ENCODE measurements at regions not wholly inside any gene's neighbourhood (a gene's known extent, or its start where the extent isn't known, plus 50 kb on each side); places are given as distances from the start of the nearest gene placed in this dataset.

DNA sequence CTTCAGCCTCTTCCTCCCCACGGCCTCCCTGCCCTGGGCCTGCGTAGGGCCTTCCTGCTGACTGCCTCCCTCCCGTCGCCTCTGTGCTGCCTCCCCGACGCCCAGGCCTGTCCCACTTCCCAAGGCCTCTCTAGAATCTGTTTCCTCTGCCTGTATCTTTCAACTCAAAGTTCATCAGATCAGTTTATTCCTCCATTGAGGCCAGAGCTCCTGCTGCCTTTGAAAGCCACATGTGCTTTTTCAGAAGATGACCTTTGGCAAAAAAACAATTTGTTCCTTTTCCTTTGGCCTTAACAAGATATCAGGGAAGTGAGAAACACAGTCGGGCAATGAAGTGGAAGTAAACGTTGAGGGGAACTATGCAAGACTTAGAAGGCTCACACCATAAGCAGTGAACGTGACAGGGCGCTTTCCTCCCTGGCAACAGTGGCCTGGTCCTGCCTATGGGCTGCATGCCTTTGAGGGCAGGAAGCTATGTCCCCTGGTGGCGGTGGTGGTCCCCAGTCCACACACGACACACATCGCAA is 85.9 kb downstream of the PSMG1 start:
- peak overlapping the region; percentile 32 for H3K4me2 ChIP-seq
- no peaks in the 10 kb centered on the region for H3K9me3 ChIP-seq (ENCODE audit: low read depth)
- H3K9me2 ChIP-seq (replicated peaks; ENCODE audit: insufficient read depth): no peaks in the 10 kb centered on the region
- no peak overlapping the region for H3K4me3 ChIP-seq
- no peaks in the 10 kb centered on the region for H3K36me3 ChIP-seq (replicated peaks; ENCODE audit: insufficient read depth, low read depth)
- H3K27me3 ChIP-seq: no peaks in the 10 kb centered on the region
- DNase-seq (ENCODE audit: low spot score): no peak
- no peak for TF ChIP-seq EZH2phosphoT487 (IDR thresholded peaks at IDR 0.05; ENCODE audit: low read depth, severe bottlenecking, unreplicated experiment)
- TF ChIP-seq, protein P1, sequence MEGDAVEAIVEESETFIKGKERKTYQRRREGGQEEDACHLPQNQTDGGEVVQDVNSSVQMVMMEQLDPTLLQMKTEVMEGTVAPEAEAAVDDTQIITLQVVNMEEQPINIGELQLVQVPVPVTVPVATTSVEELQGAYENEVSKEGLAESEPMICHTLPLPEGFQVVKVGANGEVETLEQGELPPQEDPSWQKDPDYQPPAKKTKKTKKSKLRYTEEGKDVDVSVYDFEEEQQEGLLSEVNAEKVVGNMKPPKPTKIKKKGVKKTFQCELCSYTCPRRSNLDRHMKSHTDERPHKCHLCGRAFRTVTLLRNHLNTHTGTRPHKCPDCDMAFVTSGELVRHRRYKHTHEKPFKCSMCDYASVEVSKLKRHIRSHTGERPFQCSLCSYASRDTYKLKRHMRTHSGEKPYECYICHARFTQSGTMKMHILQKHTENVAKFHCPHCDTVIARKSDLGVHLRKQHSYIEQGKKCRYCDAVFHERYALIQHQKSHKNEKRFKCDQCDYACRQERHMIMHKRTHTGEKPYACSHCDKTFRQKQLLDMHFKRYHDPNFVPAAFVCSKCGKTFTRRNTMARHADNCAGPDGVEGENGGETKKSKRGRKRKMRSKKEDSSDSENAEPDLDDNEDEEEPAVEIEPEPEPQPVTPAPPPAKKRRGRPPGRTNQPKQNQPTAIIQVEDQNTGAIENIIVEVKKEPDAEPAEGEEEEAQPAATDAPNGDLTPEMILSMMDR (IDR thresholded peaks at IDR 0.05; ENCODE audit: poor library complexity): no peak
- TF ChIP-seq EZH2 (IDR thresholded peaks at IDR 0.05; ENCODE audit: borderline replicate concordance): no peak
- peaks cover 27% of the 10 kb centered on the region for H3K4me1 ChIP-seq (ENCODE audit: insufficient read depth)
- WGBS (ENCODE audit: low lambda C conversion rate, missing lambda C conversion rate): 83% methylated on average over 13 of the region's 13 CpGs
- H3K27ac ChIP-seq: peak overlapping the region; percentile 41
- H3K79me2 ChIP-seq: no peaks in the 10 kb centered on the region
- H2AFZ ChIP-seq: no peak overlapping the region
- H4K20me1 ChIP-seq (ENCODE audit: insufficient read depth, poor library complexity, severe bottlenecking): no peaks in the 10 kb centered on the region

DNA sequence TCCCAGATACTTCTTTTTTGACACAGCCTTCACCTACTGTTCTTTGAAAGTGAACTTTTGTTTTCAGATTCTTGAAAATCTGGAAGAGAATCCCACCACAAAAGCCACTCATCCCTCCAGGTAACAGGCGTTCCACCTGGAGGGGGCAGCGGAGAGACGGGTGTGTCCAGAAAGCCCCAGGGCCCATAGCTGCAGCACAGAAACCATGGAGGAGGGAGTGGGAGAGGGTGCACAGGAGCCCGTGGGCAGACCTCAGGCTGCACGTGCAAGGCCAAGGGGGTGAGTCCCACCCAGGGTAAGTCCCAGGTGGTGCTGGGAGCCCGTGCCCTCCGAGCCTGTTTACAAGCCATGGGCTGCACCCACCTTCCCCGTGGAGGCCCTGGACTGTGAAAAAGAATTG is 86.5 kb downstream of the PSMG1 start:
- no peaks in the 10 kb centered on the region for H3K79me2 ChIP-seq
- no peak overlapping the region for H2AFZ ChIP-seq
- TF ChIP-seq, protein P1 (IDR thresholded peaks at IDR 0.05; ENCODE audit: poor library complexity): no peak
- TF ChIP-seq EZH2 (IDR thresholded peaks at IDR 0.05; ENCODE audit: borderline replicate concordance): no peak
- no peak for TF ChIP-seq EZH2phosphoT487 (IDR thresholded peaks at IDR 0.05; ENCODE audit: low read depth, severe bottlenecking, unreplicated experiment)
- no peak overlapping the region for H3K4me2 ChIP-seq
- 82% methylated on average over 8 of the region's 8 CpGs for WGBS (ENCODE audit: low lambda C conversion rate, missing lambda C conversion rate)
- peaks cover 27% of the 10 kb centered on the region for H3K4me1 ChIP-seq (ENCODE audit: insufficient read depth)
- H3K9me3 ChIP-seq (ENCODE audit: low read depth): no peaks in the 10 kb centered on the region
- H3K27me3 ChIP-seq: no peaks in the 10 kb centered on the region
- no peaks in the 10 kb centered on the region for H3K9me2 ChIP-seq (replicated peaks; ENCODE audit: insufficient read depth)
- H4K20me1 ChIP-seq (ENCODE audit: insufficient read depth, poor library complexity, severe bottlenecking): no peaks in the 10 kb centered on the region
- DNase-seq (ENCODE audit: low spot score): no peak
- H3K27ac ChIP-seq: no peak overlapping the region
- no peak overlapping the region for H3K4me3 ChIP-seq
- no peaks in the 10 kb centered on the region for H3K36me3 ChIP-seq (replicated peaks; ENCODE audit: insufficient read depth, low read depth)

DNA sequence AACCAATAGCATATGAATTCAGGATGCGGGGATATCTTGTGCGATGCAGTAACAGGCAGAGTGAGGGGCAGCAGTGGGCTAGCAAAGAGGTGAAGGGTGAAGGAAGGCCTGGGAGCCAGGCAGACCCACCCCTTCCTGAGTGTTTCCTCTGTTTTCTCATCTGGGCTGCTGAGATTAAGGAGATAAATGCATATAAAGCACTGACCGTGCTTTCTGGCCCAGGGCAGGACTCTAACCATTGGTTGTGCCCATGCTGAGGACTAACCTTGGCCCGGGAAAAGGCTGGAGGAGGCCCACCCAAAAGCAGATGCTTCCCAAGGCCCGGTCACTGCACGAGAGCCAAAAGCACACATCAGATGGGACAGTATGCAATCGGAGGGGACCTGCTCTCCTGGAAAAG is 87.6 kb downstream of the PSMG1 start:
- TF ChIP-seq EZH2phosphoT487 (IDR thresholded peaks at IDR 0.05; ENCODE audit: low read depth, severe bottlenecking, unreplicated experiment): no peak
- TF ChIP-seq, protein P1 (IDR thresholded peaks at IDR 0.05; ENCODE audit: poor library complexity): no peak
- no peak for TF ChIP-seq EZH2 (IDR thresholded peaks at IDR 0.05; ENCODE audit: borderline replicate concordance)
- Histone ChIP-seq H2AFZ (no peak overlapping the region), H3K4me1 (ENCODE audit: insufficient read depth) (peaks cover 27% of the 10 kb centered on the region), H3K27me3 (no peaks in the 10 kb centered on the region), H3K9me3 (ENCODE audit: low read depth) (no peaks in the 10 kb centered on the region), H3K36me3 (replicated peaks; ENCODE audit: insufficient read depth, low read depth) (no peaks in the 10 kb centered on the region), H4K20me1 (ENCODE audit: insufficient read depth, poor library complexity, severe bottlenecking) (no peaks in the 10 kb centered on the region), H3K4me2 (no peak overlapping the region), H3K27ac (peak overlapping the region; percentile 93), H3K79me2 (no peaks in the 10 kb centered on the region), H3K4me3 (no peak overlapping the region), H3K9me2 (replicated peaks; ENCODE audit: insufficient read depth) (no peaks in the 10 kb centered on the region)
- WGBS (ENCODE audit: low lambda C conversion rate, missing lambda C conversion rate): 89% methylated on average over 7 of the region's 7 CpGs
- DNase-seq (ENCODE audit: low spot score): no peak
